ENCODE measurements at regions not wholly inside any gene's neighbourhood (a gene's known extent, or its start where the extent isn't known, plus 50 kb on each side); places are given as distances from the start of the nearest gene placed in this dataset.

DNA sequence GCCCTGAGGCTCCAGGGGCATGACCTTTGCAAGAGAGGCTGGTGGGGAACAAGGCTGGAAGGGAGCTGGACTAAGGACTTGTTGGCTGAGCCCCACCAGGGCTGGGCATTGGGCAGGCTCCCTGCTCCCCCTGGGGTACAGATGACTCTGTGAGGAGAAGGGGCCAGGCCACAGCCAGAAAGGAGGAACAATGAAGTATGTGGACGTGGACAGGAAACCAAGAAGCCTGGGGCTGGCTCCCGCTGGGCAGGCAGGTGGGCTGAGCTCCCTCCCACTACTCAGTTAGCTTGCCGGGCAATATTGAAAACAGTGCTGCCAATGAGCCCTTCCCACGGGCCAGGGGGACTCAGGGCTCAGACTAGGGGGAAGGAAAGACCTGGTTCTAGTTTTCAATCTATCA lies 66.1 kb upstream of the SPTLC1 start:
- H3K27me3 ChIP-seq (ENCODE audit: insufficient read depth, low read length), result no peaks in the 10 kb centered on the region
- no peaks in the 10 kb centered on the region for H4K20me1 ChIP-seq (ENCODE audit: insufficient read depth, low read length)
- H3K9me3 ChIP-seq (ENCODE audit: low read depth, low read length), result peaks cover 2% of the 10 kb centered on the region
- no peak for DNase-seq (ENCODE audit: insufficient read length, low spot score, missing footprints)
- H3K27ac ChIP-seq (ENCODE audit: low read depth, low read length), result no peak overlapping the region
- H3K4me2 ChIP-seq (ENCODE audit: insufficient read depth, low read length), result no peak overlapping the region
- no peaks in the 10 kb centered on the region for H3K36me3 ChIP-seq (ENCODE audit: insufficient read depth, low read length)
- peaks cover 11% of the 10 kb centered on the region for H3K4me1 ChIP-seq (ENCODE audit: insufficient read depth, low read length)
- H3K4me3 ChIP-seq (ENCODE audit: insufficient read depth, low read length), result no peak overlapping the region
- H2AFZ ChIP-seq (ENCODE audit: low read length), result peak overlapping the region; percentile 81
- no peaks in the 10 kb centered on the region for H3K79me2 ChIP-seq (ENCODE audit: insufficient read depth, low read length)
- TF ChIP-seq, protein P1, sequence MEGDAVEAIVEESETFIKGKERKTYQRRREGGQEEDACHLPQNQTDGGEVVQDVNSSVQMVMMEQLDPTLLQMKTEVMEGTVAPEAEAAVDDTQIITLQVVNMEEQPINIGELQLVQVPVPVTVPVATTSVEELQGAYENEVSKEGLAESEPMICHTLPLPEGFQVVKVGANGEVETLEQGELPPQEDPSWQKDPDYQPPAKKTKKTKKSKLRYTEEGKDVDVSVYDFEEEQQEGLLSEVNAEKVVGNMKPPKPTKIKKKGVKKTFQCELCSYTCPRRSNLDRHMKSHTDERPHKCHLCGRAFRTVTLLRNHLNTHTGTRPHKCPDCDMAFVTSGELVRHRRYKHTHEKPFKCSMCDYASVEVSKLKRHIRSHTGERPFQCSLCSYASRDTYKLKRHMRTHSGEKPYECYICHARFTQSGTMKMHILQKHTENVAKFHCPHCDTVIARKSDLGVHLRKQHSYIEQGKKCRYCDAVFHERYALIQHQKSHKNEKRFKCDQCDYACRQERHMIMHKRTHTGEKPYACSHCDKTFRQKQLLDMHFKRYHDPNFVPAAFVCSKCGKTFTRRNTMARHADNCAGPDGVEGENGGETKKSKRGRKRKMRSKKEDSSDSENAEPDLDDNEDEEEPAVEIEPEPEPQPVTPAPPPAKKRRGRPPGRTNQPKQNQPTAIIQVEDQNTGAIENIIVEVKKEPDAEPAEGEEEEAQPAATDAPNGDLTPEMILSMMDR (IDR thresholded peaks at IDR 0.05; ENCODE audit: extremely low read depth, low read depth, low read length), result no peak

DNA sequence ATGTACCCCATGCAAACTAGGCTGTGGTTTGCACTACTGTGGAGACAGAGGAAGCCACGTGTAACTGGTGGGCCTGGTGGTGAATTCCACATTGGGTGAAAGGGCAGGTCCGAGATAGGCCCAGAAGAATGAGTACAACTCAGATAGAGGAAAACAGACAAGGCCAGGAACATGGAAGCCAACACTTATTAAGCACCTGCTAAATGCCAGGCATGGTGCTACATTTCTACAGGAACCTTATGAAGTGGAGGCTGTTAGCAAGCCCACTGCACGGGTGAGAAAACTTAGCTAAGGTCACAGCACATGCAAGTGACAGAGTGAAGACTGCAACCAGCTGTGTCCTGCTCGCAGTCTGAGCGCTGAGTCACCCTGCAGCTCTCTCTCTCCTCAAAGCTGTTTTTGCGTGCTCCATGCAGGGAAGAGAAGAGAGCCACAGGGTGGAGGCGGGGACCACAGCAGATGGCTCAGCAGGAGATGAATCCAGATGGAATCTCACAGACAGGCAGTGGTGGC lies 65.5 kb upstream of the SPTLC1 start:
- Histone ChIP-seq H3K79me2 (ENCODE audit: insufficient read depth, low read length) (no peaks in the 10 kb centered on the region), H3K36me3 (ENCODE audit: insufficient read depth, low read length) (no peaks in the 10 kb centered on the region), H4K20me1 (ENCODE audit: insufficient read depth, low read length) (no peaks in the 10 kb centered on the region), H3K9me3 (ENCODE audit: low read depth, low read length) (peaks cover 2% of the 10 kb centered on the region), H3K27ac (ENCODE audit: low read depth, low read length) (peak overlapping the region; percentile 11), H3K27me3 (ENCODE audit: insufficient read depth, low read length) (no peaks in the 10 kb centered on the region), H3K4me2 (ENCODE audit: insufficient read depth, low read length) (no peak overlapping the region), H3K4me3 (ENCODE audit: insufficient read depth, low read length) (no peak overlapping the region), H3K4me1 (ENCODE audit: insufficient read depth, low read length) (peaks cover 11% of the 10 kb centered on the region), H2AFZ (ENCODE audit: low read length) (peak overlapping the region; percentile 81)
- TF ChIP-seq, protein P1 (IDR thresholded peaks at IDR 0.05; ENCODE audit: extremely low read depth, low read depth, low read length), result no peak
- DNase-seq (ENCODE audit: insufficient read length, low spot score, missing footprints), result peak; percentile 99

DNA sequence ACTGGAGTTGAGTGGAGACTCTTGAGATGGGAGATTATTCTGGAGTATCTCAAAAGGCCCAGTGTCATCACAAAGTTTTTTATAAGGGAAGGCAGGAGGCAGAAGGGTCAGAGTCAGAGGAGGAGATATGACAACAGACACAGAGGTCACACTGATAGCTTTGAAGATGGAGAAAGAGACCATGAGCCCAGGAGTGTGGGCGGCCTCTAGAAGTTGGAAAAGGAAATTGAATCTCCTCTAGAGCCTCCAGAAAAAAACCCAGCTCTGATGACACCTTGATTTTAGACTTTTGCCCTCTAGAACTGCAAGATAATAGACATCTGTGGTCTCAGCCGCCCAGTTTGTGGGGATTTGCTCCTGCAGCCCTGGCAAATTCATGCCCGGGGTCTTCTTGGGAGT lies 64.8 kb upstream of the SPTLC1 start:
- H3K9me3 ChIP-seq (ENCODE audit: low read depth, low read length), result peaks cover 2% of the 10 kb centered on the region
- no peak overlapping the region for H3K27ac ChIP-seq (ENCODE audit: low read depth, low read length)
- H3K27me3 ChIP-seq (ENCODE audit: insufficient read depth, low read length), result no peaks in the 10 kb centered on the region
- no peaks in the 10 kb centered on the region for H3K36me3 ChIP-seq (ENCODE audit: insufficient read depth, low read length)
- no peak for DNase-seq (ENCODE audit: insufficient read length, low spot score, missing footprints)
- H3K4me2 ChIP-seq (ENCODE audit: insufficient read depth, low read length), result no peak overlapping the region
- H3K4me1 ChIP-seq (ENCODE audit: insufficient read depth, low read length), result peaks cover 11% of the 10 kb centered on the region
- TF ChIP-seq, protein P1 (IDR thresholded peaks at IDR 0.05; ENCODE audit: extremely low read depth, low read depth, low read length), result no peak
- peak overlapping the region; percentile 81 for H2AFZ ChIP-seq (ENCODE audit: low read length)
- no peak overlapping the region for H3K4me3 ChIP-seq (ENCODE audit: insufficient read depth, low read length)
- no peaks in the 10 kb centered on the region for H4K20me1 ChIP-seq (ENCODE audit: insufficient read depth, low read length)
- no peaks in the 10 kb centered on the region for H3K79me2 ChIP-seq (ENCODE audit: insufficient read depth, low read length)

DNA sequence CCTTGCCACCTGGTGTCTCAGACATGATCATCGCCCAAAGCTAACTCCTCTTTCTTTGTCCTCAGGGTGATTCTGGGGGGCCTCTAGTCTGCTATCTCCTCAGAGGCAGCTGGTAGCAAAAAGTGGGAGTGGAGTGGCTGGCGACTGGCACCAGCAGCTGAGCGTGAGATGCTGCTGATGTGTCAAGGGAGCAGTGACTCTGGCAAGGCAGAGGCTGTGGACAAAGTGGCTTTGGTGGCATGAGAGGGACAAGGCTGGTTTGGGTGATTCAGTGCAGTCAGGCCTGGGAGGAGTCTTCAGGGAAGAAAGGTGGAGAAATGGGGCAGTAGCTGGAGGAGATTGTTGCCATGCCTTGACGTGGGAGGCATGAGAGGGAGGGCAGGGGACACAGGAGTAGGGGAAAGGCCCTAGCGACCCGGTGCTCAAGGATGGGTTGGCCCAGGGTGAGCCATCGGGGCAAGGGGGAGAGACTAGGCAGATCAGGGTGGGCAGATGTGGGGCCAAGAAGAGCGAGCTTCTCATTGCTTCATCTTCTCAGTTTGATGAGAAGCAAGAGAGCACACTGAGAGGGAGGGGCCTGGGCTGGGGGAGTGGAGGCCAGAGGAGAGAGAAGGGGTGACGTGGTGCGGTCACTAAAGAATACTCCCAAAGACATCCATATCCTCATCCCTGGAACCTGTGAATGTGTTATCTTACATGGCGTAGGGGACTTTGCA lies 64.2 kb upstream of the SPTLC1 start:
- TF ChIP-seq, protein P1 (IDR thresholded peaks at IDR 0.05; ENCODE audit: extremely low read depth, low read depth, low read length), result no peak
- peaks cover 11% of the 10 kb centered on the region for H3K4me1 ChIP-seq (ENCODE audit: insufficient read depth, low read length)

More for the DNA sequence above, 64.2 kb upstream of the SPTLC1 start:
- H3K4me3 ChIP-seq (ENCODE audit: insufficient read depth, low read length), result no peak overlapping the region
- H2AFZ ChIP-seq (ENCODE audit: low read length), result no peak overlapping the region
- H3K27me3 ChIP-seq (ENCODE audit: insufficient read depth, low read length), result no peaks in the 10 kb centered on the region
- H3K36me3 ChIP-seq (ENCODE audit: insufficient read depth, low read length), result no peaks in the 10 kb centered on the region
- no peak for DNase-seq (ENCODE audit: insufficient read length, low spot score, missing footprints)
- no peak overlapping the region for H3K4me2 ChIP-seq (ENCODE audit: insufficient read depth, low read length)
- peaks cover 2% of the 10 kb centered on the region for H3K9me3 ChIP-seq (ENCODE audit: low read depth, low read length)
- no peak overlapping the region for H3K27ac ChIP-seq (ENCODE audit: low read depth, low read length)
- no peaks in the 10 kb centered on the region for H3K79me2 ChIP-seq (ENCODE audit: insufficient read depth, low read length)
- H4K20me1 ChIP-seq (ENCODE audit: insufficient read depth, low read length), result no peaks in the 10 kb centered on the region

All from osteoblast (primary cell).